ENCODE measurements at regions not wholly inside any gene's neighbourhood (a gene's known extent, or its start where the extent isn't known, plus 50 kb on each side); places are given as distances from the start of the nearest gene placed in this dataset.

GRCh38 chr9:118575341-118576070 is 793.7 kb downstream of the BRINP1 start:
- no peak for DNase-seq (ENCODE audit: low spot score)

GRCh38 chr9:118577121-118577520 is 792.1 kb downstream of the BRINP1 start:
- no peak for DNase-seq (ENCODE audit: low spot score)

GRCh38 chr9:118578467-118578866 is 790.8 kb downstream of the BRINP1 start:
- no peak for DNase-seq (ENCODE audit: low spot score)

- no peak for DNase-seq (ENCODE audit: low spot score)
These were observed 785.8 kb downstream of the BRINP1 start for GRCh38 chr9:118583414-118583813.

GRCh38 chr9:118586978-118587377 is 782.3 kb downstream of the BRINP1 start:
- no peak for DNase-seq (ENCODE audit: low spot score)

- no peak for DNase-seq (ENCODE audit: low spot score)
These were observed 774.8 kb downstream of the BRINP1 start for GRCh38 chr9:118594428-118594827.

GRCh38 chr9:118595719-118596305 is 773.4 kb downstream of the BRINP1 start:
- DNase-seq (ENCODE audit: low spot score) = peak; percentile 59

- DNase-seq (ENCODE audit: low spot score) = no peak
These were observed 772.7 kb downstream of the BRINP1 start for GRCh38 chr9:118596374-118597015.

GRCh38 chr9:118606668-118607067 is 762.6 kb downstream of the BRINP1 start:
- no peak for DNase-seq (ENCODE audit: low spot score)

- no peak for DNase-seq (ENCODE audit: low spot score)
These were observed 759.7 kb downstream of the BRINP1 start for GRCh38 chr9:118609355-118610044.

GRCh38 chr9:118612201-118612600 is 757.0 kb downstream of the BRINP1 start:
- no peak for DNase-seq (ENCODE audit: low spot score)

- no peak for DNase-seq (ENCODE audit: low spot score)
These were observed 755.2 kb downstream of the BRINP1 start for GRCh38 chr9:118613996-118614395.

GRCh38 chr9:118618084-118618483 is 751.2 kb downstream of the BRINP1 start:
- DNase-seq (ENCODE audit: low spot score) = no peak

GRCh38 chr9:118618849-118619248 is 750.4 kb downstream of the BRINP1 start:
- no peak for DNase-seq (ENCODE audit: low spot score)

GRCh38 chr9:118624608-118625007 is 744.6 kb downstream of the BRINP1 start:
- no peak for DNase-seq (ENCODE audit: low spot score)

- no peak for DNase-seq (ENCODE audit: low spot score)
These were observed 739.2 kb downstream of the BRINP1 start for GRCh38 chr9:118630079-118630478.

GRCh38 chr9:118630931-118631595 is 738.2 kb downstream of the BRINP1 start:
- DNase-seq (ENCODE audit: low spot score) = no peak

- no peak for DNase-seq (ENCODE audit: low spot score)
These were observed 737.3 kb downstream of the BRINP1 start for GRCh38 chr9:118631956-118632355.

GRCh38 chr9:118635416-118635815 is 733.8 kb downstream of the BRINP1 start:
- DNase-seq (ENCODE audit: low spot score) = no peak

- DNase-seq (ENCODE audit: low spot score) = no peak
These were observed 731.6 kb downstream of the BRINP1 start for GRCh38 chr9:118637681-118638080.

GRCh38 chr9:118640836-118641560 is 728.2 kb downstream of the BRINP1 start:
- no peak for DNase-seq (ENCODE audit: low spot score)

All from HT-29 (cell line).